ENCODE measurements at regions not wholly inside any gene's neighbourhood (a gene's known extent, or its start where the extent isn't known, plus 50 kb on each side); places are given as distances from the start of the nearest gene placed in this dataset.

DNA sequence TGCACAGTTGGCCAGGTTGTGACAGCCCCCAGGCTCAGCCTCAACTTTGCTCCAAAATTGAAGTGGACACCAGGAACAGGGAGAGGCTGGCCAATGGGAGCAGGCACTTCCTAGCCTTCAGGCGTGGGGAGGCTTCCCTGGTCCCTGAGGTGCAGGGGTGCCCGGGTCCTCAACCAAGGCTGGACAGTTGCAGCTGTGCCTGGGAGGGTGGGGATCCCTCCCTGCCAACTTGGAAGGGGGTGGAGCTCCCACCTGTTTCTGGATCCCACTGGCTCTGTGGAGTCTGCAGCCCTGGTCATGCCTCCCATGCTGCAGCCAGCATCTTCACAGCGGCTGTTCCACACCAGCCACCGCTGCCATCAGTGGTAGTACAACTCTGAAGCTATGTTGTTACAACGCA, 502.8 kb upstream of the SLITRK5 start:
- no peak for TF ChIP-seq POLR2A (IDR thresholded peaks at IDR 0.05; ENCODE audit: low read depth, low read length)
- TF ChIP-seq POLR2AphosphoS5 (IDR thresholded peaks at IDR 0.05; ENCODE audit: low read depth, low read length), result no peak
